IMR-90 (cell line): ENCODE measurements at regions not wholly inside any gene's neighbourhood (a gene's known extent, or its start where the extent isn't known, plus 50 kb on each side); places are given as distances from the start of the nearest gene placed in this dataset.

Experiments
- ATAC-seq: fragments of 200-7000 bp; cut with Tn5 transposase; 2 replicates; pipeline ENCODE4 v1.9.1; 2020; ENCODE audit warnings: low read depth, mild to moderate bottlenecking, moderate library complexity
- BruUV-seq: library from RNA; stranded (reverse); fragments of 400-500 nt; replicated peaks from 2 replicates; lab custom pipeline; 2021; lab: Mats Ljungman, UMichigan
- CTCF ChIA-PET: fragments of 300-600 bp; formaldehyde crosslinking; extraction: SDS; loops from one replicate; lab custom pipeline; 2021; ENCODE audit warnings: antibody characterized with exemption; lab: Yijun Ruan, JAX
- POLR2A ChIA-PET: fragments of 300-600 bp; sonication (Branson Sonifier 250); formaldehyde crosslinking; loops from one replicate; lab custom pipeline; 2022; ENCODE audit warnings: antibody characterized with exemption; ENCODE audit not compliant: unreplicated experiment; lab: Charles Lee
- DNase-seq: peaks from one replicate; pipeline ENCODE4 v3.0.0; 2013
- H2AFZ ChIP-seq: replicated peaks from 2 replicates; pipeline ENCODE3; 2013; ENCODE audit warnings: low read length, mild to moderate bottlenecking; ENCODE audit not compliant: poor library complexity
- H2AK5ac ChIP-seq: 2 replicates; pipeline ENCODE4 v1.6.1; 2013; ENCODE audit warnings: low read depth, low read length, inconsistent platforms
- H2AK9ac ChIP-seq: replicated peaks from 2 replicates; pipeline ENCODE3; 2013; ENCODE audit warnings: mild to moderate bottlenecking, low read depth, low read length, moderate library complexity; ENCODE audit not compliant: poor library complexity
- H2BK120ac ChIP-seq: 2 replicates; pipeline ENCODE4 v1.6.1; 2013; ENCODE audit warnings: low read depth, low read length, inconsistent platforms
- H2BK15ac ChIP-seq: 3 replicates; pipeline ENCODE4 v1.6.1; 2013; ENCODE audit warnings: low read depth, low read length, inconsistent platforms
- H2BK20ac ChIP-seq: 2 replicates; pipeline ENCODE4 v1.6.1; 2013; ENCODE audit warnings: low read depth, mild to moderate bottlenecking, inconsistent platforms, low read length, moderate library complexity
- H2BK5ac ChIP-seq: 2 replicates; pipeline ENCODE4 v1.6.1; 2013; ENCODE audit warnings: mild to moderate bottlenecking, low read depth, low read length, inconsistent platforms; ENCODE audit not compliant: poor library complexity, severe bottlenecking
- H3K14ac ChIP-seq: replicated peaks from 2 replicates; pipeline ENCODE4 v1.6.1; 2013; ENCODE audit warnings: low read depth, low read length, inconsistent platforms
- H3K18ac ChIP-seq: 2 replicates; pipeline ENCODE4 v1.6.1; 2013; ENCODE audit warnings: low read depth, low read length, control low read depth
- H3K23ac ChIP-seq: 2 replicates; pipeline ENCODE4 v1.6.1; 2013; ENCODE audit warnings: low read depth, low read length, inconsistent platforms
- H3K27ac ChIP-seq: 2 replicates; pipeline ENCODE4 v1.5.1; 2013; ENCODE audit warnings: mild to moderate bottlenecking, control low read depth, low read length; ENCODE audit not compliant: insufficient read depth
- H3K27me3 ChIP-seq: 2 replicates; pipeline ENCODE4 v1.6.1; 2013; ENCODE audit warnings: low read length; ENCODE audit not compliant: control insufficient read depth, insufficient read depth
- H3K36me3 ChIP-seq: 2 replicates; pipeline ENCODE4 v1.6.1; 2013; ENCODE audit warnings: low read length, mixed read lengths; ENCODE audit not compliant: control insufficient read depth, insufficient read depth
- H3K4ac ChIP-seq: 2 replicates; pipeline ENCODE4 v1.6.1; 2013; ENCODE audit warnings: low read depth, low read length, inconsistent platforms
- H3K4me1 ChIP-seq: 2 replicates; pipeline ENCODE4 v1.6.1; 2013; ENCODE audit warnings: low read length, mixed read lengths; ENCODE audit not compliant: control insufficient read depth, insufficient read depth
- H3K4me2 ChIP-seq: 2 replicates; pipeline ENCODE4 v1.6.1; 2013; ENCODE audit warnings: low read depth, mild to moderate bottlenecking, control low read depth, low read length, moderate library complexity
- H3K4me3 ChIP-seq: 2 replicates; pipeline ENCODE4 v1.5.1; 2013; ENCODE audit warnings: low read depth, mild to moderate bottlenecking, control low read depth, low read length, moderate library complexity; ENCODE audit not compliant: insufficient read depth
- H3K56ac ChIP-seq: 2 replicates; pipeline ENCODE4 v1.6.1; 2013; ENCODE audit warnings: low read length, inconsistent platforms; ENCODE audit not compliant: insufficient read depth; ENCODE audit errors: extremely low read depth
- H3K79me1 ChIP-seq, 2 experiments: 2 replicates each; pipeline ENCODE4 v1.6.1; 2013; ENCODE audit warnings: low read length in 2 of 2, inconsistent platforms in 1 of 2, low read depth in 1 of 2
- H3K9ac ChIP-seq: 2 replicates; pipeline ENCODE4 v1.6.1; 2013; ENCODE audit warnings: low read depth, low read length, control low read depth
- H3K9me1 ChIP-seq: 2 replicates; pipeline ENCODE4 v1.6.1; 2013; ENCODE audit warnings: low read length, inconsistent platforms; ENCODE audit not compliant: insufficient read depth
- H3K9me3 ChIP-seq: 2 replicates; pipeline ENCODE4 v1.6.1; 2013; ENCODE audit warnings: low read length; ENCODE audit not compliant: control insufficient read depth, insufficient read depth
- H4K20me1 ChIP-seq: 2 replicates; pipeline ENCODE4 v1.6.1; 2013; ENCODE audit warnings: low read length, inconsistent platforms; ENCODE audit not compliant: insufficient read depth
- H4K5ac ChIP-seq: 2 replicates; pipeline ENCODE4 v1.6.1; 2013; ENCODE audit warnings: mild to moderate bottlenecking, low read depth, low read length, control low read depth
- H4K8ac ChIP-seq, 2 experiments: 2 replicates each; pipeline ENCODE4 v1.6.1; 2013; ENCODE audit warnings: low read depth in 2 of 2, low read length in 2 of 2, control low read depth in 1 of 2, inconsistent platforms in 1 of 2
- H4K91ac ChIP-seq: 2 replicates; pipeline ENCODE4 v1.6.1; 2013; ENCODE audit warnings: low read depth, low read length, inconsistent platforms; ENCODE audit not compliant: insufficient read depth
- CTCF ChIP-seq: conservative IDR thresholded peaks from 2 replicates; pipeline ENCODE4 v1.5.1; 2012; ENCODE audit warnings: mild to moderate bottlenecking, low read depth, low read length, improper control_type of control experiment
- FOS ChIP-seq: fragments of 150-350 bp; IDR thresholded peaks from 2 replicates; pipeline ENCODE4 v1.6.1; 2016; ENCODE audit warnings: low read depth, low read length
- MAFK ChIP-seq: IDR thresholded peaks from 2 replicates; pipeline ENCODE4 v1.6.1; 2012; ENCODE audit warnings: low read depth, low read length, improper control_type of control experiment
- MXI1 ChIP-seq: IDR thresholded peaks from 2 replicates; pipeline ENCODE4 v1.6.1; 2012; ENCODE audit warnings: low read depth, mild to moderate bottlenecking, low read length, moderate library complexity, borderline replicate concordance
- NFE2L2 ChIP-seq: fragments of 150-350 bp; IDR thresholded peaks from 2 replicates; pipeline ENCODE4 v1.6.1; 2016; ENCODE audit warnings: low read depth, mild to moderate bottlenecking, low read length
- RAD21 ChIP-seq: IDR thresholded peaks from 2 replicates; pipeline ENCODE4 v1.6.1; 2012; ENCODE audit warnings: low read length, improper control_type of control experiment
- RFX5 ChIP-seq: IDR thresholded peaks from 2 replicates; pipeline ENCODE4 v1.8.0; 2012; ENCODE audit warnings: low read depth, mild to moderate bottlenecking, low read length, moderate library complexity
- SMC3 ChIP-seq: fragments of 150-350 bp; IDR thresholded peaks from 2 replicates; pipeline ENCODE4 v1.6.1; 2016; ENCODE audit warnings: low read depth, mild to moderate bottlenecking, antibody characterized with exemption, low read length, moderate library complexity
- WGBS, 2 experiments: methylation state at CpG; one replicate each; pipeline versions ENCODE4 v1.1.5 to v1.1.7; 2013; ENCODE audit warnings: missing lambda C conversion rate in 2 of 2; ENCODE audit not compliant: insufficient read length in 1 of 2; ENCODE audit errors: extremely low coverage in 2 of 2; 5-methylcytosine and 5-hydroxymethylcytosine counted together
- dilution Hi-C: fragments of 300-500 bp; cut with HindIII; formaldehyde crosslinking; loops from one replicate; pipeline ENCODE4 v1.14.3; 2018; ENCODE audit warnings: low sequenced_read_pairs; ENCODE audit not compliant: unreplicated experiment
- in situ Hi-C: fragments of 300-500 bp; cut with MboI; formaldehyde crosslinking; loops from 3 replicates; pipeline ENCODE4 v1.14.3; 2019; ENCODE audit warnings: low sequenced_read_pairs, inconsistent platforms, mixed read lengths
- intact Hi-C: fragments of 100-400 bp; cut with micrococcal nuclease; formaldehyde crosslinking; loops from 2 replicates; pipeline ENCODE4 v1.10.0; 2022

GRCh38 chr11:130604606-130605005 is 156.2 kb downstream of the ADAMTS15 start:
- dilution Hi-C loops, result no loop called here
- 100% methylated on average over 1 of the region's 1 CpG; no CpG with 5 or more reads in 1 of the 2 experiments for WGBS, 2 experiments

More at GRCh38 chr11:130604606-130605005, 156.2 kb downstream of the ADAMTS15 start:
- no peak for ATAC-seq
- H3K14ac ChIP-seq, result no peak overlapping the region
- H2BK15ac ChIP-seq, result no peak overlapping the region
- H2AK5ac ChIP-seq, result no peak overlapping the region
- DNase-seq, result no peak
- H3K36me3 ChIP-seq, result no peaks in the 10 kb centered on the region
- in situ Hi-C loops, result no loop called here
- no peak overlapping the region for H3K4me3 ChIP-seq
- H4K8ac ChIP-seq, result no peak overlapping the region
- intact Hi-C loops, result loop anchor here (5.0 kb wide), 1 partner anchor 127 kb away; no protein-coding TSS in a partner anchor
- peaks cover 20% of the 10 kb centered on the region for H3K4me1 ChIP-seq
- no peak overlapping the region for H3K27ac ChIP-seq
- no peak overlapping the region for H2AK9ac ChIP-seq
- H2BK5ac ChIP-seq, result no peak overlapping the region
- no peak overlapping the region for H2BK120ac ChIP-seq
- BruUV-seq, result no TSS peak
- H3K18ac ChIP-seq, result 0 out of 2 replicates have a peak overlapping the region, but pooled peaks have one; percentile 6
- H3K9ac ChIP-seq, result no peak overlapping the region
- no peak overlapping the region for H4K91ac ChIP-seq
- no peaks in the 10 kb centered on the region for H3K79me1 ChIP-seq
- no peak for TF ChIP-seq NFE2L2
- no peak for TF ChIP-seq RAD21
- TF ChIP-seq RFX5, result no peak
- no peak for TF ChIP-seq MXI1
- TF ChIP-seq MAFK, result no peak
- no peak for TF ChIP-seq SMC3
- TF ChIP-seq CTCF, result no peak
- no peak for TF ChIP-seq FOS
- H3K27me3 ChIP-seq, result no peaks in the 10 kb centered on the region
- ChIA-PET CTCF (no interaction called here), POLR2A (no interaction called here)
- H3K9me3 ChIP-seq, result no peaks in the 10 kb centered on the region
- no peaks in the 10 kb centered on the region for H4K20me1 ChIP-seq
- H3K9me1 ChIP-seq, result peaks cover 31% of the 10 kb centered on the region
- no peak overlapping the region for H3K4ac ChIP-seq
- no peak overlapping the region for H2AFZ ChIP-seq
- H3K56ac ChIP-seq, result no peak overlapping the region
- H3K23ac ChIP-seq, result no peak overlapping the region
- H3K4me2 ChIP-seq, result no peak overlapping the region
- H2BK20ac ChIP-seq, result no peak overlapping the region
- no peak overlapping the region for H4K5ac ChIP-seq
